PC-3 (cell line): ENCODE measurements at regions not wholly inside any gene's neighbourhood (a gene's known extent, or its start where the extent isn't known, plus 50 kb on each side); places are given as distances from the start of the nearest gene placed in this dataset.

ENCODE experiments used
- ATAC-seq: fragments of 200-7000 bp; cut with Tn5 transposase; 2 replicates; pipeline ENCODE4 v1.9.1; 2020; ENCODE audit warnings: mild to moderate bottlenecking, moderate library complexity
- BruUV-seq: library from RNA; stranded (reverse); fragments of 400-500 nt; replicated peaks from 2 replicates; lab custom pipeline; 2021; lab: Mats Ljungman, UMichigan
- CTCF ChIA-PET: fragments of 300-600 bp; sonication (Branson Sonifier 250); formaldehyde crosslinking; loops from one replicate; lab custom pipeline; 2022; ENCODE audit warnings: antibody characterized with exemption; lab: Charles Lee
- POLR2A ChIA-PET: fragments of 300-600 bp; sonication (Branson Sonifier 250); formaldehyde crosslinking; loops from one replicate; lab custom pipeline; 2022; ENCODE audit warnings: antibody characterized with exemption; ENCODE audit not compliant: unreplicated experiment; lab: Charles Lee
- DNase-seq: peaks from one replicate; pipeline ENCODE4 v3.0.0-alpha.2; 2015
- H2AFZ ChIP-seq: fragments of 300-600 bp; sonication (generic); 2 replicates; pipeline ENCODE4 v1.6.0; 2016; ENCODE audit warnings: antibody characterized with exemption, low read length
- H3F3A ChIP-seq: fragments of 300-600 bp; sonication (generic); one replicate; pipeline ENCODE4 v1.6.0; 2017; ENCODE audit warnings: antibody characterized with exemption, low read length, control low read depth, mild to moderate bottlenecking; ENCODE audit not compliant: unreplicated experiment
- H3K27ac ChIP-seq: fragments of 300-600 bp; sonication (generic); 2 replicates; pipeline ENCODE4 v1.5.1; 2016; ENCODE audit warnings: mild to moderate bottlenecking, low read length
- H3K27me3 ChIP-seq: fragments of 300-600 bp; sonication (generic); 2 replicates; pipeline ENCODE4 v1.6.1; 2016; ENCODE audit warnings: low read length, mixed read lengths
- H3K36me3 ChIP-seq: fragments of 300-600 bp; sonication (generic); 2 replicates; pipeline ENCODE4 v1.6.1; 2016; ENCODE audit warnings: low read depth, mixed run types, low read length, mixed read lengths
- H3K4me1 ChIP-seq: fragments of 300-600 bp; sonication (generic); 2 replicates; pipeline ENCODE4 v1.5.1; 2016; ENCODE audit warnings: low read length; ENCODE audit not compliant: insufficient read depth
- H3K4me2 ChIP-seq: fragments of 300-600 bp; sonication (generic); 2 replicates; pipeline ENCODE4 v1.6.0; 2016; ENCODE audit warnings: low read length
- H3K4me3 ChIP-seq: fragments of 300-600 bp; sonication (generic); 2 replicates; pipeline ENCODE4 v1.5.1; 2016; ENCODE audit warnings: mild to moderate bottlenecking, low read length, mixed read lengths
- H3K79me2 ChIP-seq: fragments of 300-600 bp; sonication (generic); 2 replicates; pipeline ENCODE4 v1.6.1; 2017; ENCODE audit warnings: low read length, mixed read lengths
- H3K9ac ChIP-seq: fragments of 300-600 bp; sonication (generic); 2 replicates; pipeline ENCODE4 v1.6.0; 2016; ENCODE audit warnings: mild to moderate bottlenecking, low read length
- H3K9me2 ChIP-seq: fragments of 300-600 bp; sonication (generic); replicated peaks from 2 replicates; pipeline ENCODE4 v1.6.1; 2016; ENCODE audit warnings: mixed run types, low read length, mixed read lengths
- H3K9me3 ChIP-seq: fragments of 300-600 bp; sonication (generic); 2 replicates; pipeline ENCODE4 v1.6.1; 2016; ENCODE audit warnings: low read length, mixed read lengths
- H4K20me1 ChIP-seq: fragments of 300-600 bp; sonication (generic); 2 replicates; pipeline ENCODE4 v1.6.1; 2016; ENCODE audit warnings: low read length, mixed read lengths
- EZH2 ChIP-seq: fragments of 300-600 bp; sonication (generic); IDR thresholded peaks from one replicate; pipeline ENCODE4 v1.6.1; 2017; ENCODE audit warnings: antibody characterized with exemption, mild to moderate bottlenecking, low read length; ENCODE audit not compliant: unreplicated experiment
- EZH2phosphoT487 ChIP-seq: fragments of 300-600 bp; sonication (generic); IDR thresholded peaks from 2 replicates; pipeline ENCODE4 v1.6.1; 2018; ENCODE audit warnings: mild to moderate bottlenecking, antibody characterized with exemption, low read length, borderline replicate concordance
- intact Hi-C: fragments of 100-400 bp; cut with micrococcal nuclease; formaldehyde crosslinking; loops from 2 replicates; pipeline ENCODE4 v1.9.0; 2023
- TF ChIP-seq, protein P1 (sequence below): fragments of 300-600 bp; sonication (generic); conservative IDR thresholded peaks from 2 replicates; pipeline ENCODE4 v1.5.1; 2017; ENCODE audit warnings: antibody characterized with exemption, low read depth, mild to moderate bottlenecking, low read length

DNA sequence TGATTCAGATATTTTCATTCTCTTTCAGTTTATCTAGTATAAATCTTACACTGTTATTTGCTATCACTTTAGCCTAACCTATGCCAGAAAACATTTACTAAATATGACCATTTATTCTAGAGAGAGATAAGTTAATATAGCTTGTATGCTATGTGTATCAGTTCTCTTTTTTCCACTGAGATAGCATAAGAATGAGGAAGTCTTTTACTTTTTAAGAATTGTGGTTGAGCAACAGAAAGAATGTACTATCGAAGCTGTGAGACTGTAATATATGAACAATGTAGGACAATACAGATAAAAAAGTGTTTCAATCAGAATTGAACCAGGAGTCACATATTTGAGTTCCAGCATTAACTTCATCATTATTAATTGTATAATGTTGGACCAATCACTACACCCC lies 479.9 kb upstream of the PLXNA2 start:
- CTCF ChIA-PET, result no interaction called here
- DNase-seq (no peak), ATAC-seq (no peak)
- Histone ChIP-seq H3K27ac (no peak overlapping the region), H3K4me3 (no peak overlapping the region), H3F3A (no peaks in the 10 kb centered on the region), H3K9me2 (no peaks in the 10 kb centered on the region), H2AFZ (no peak overlapping the region), H3K9ac (no peak overlapping the region), H3K4me2 (no peak overlapping the region), H3K9me3 (peaks cover 19% of the 10 kb centered on the region), H3K36me3 (0 out of 2 replicates have a peak, but pooled peaks cover 6% of the 10 kb centered on the region), H3K4me1 (no peaks in the 10 kb centered on the region), H3K79me2 (no peaks in the 10 kb centered on the region), H4K20me1 (no peaks in the 10 kb centered on the region), H3K27me3 (no peaks in the 10 kb centered on the region)
- POLR2A ChIA-PET, result no interaction called here
- TF ChIP-seq, protein P1, sequence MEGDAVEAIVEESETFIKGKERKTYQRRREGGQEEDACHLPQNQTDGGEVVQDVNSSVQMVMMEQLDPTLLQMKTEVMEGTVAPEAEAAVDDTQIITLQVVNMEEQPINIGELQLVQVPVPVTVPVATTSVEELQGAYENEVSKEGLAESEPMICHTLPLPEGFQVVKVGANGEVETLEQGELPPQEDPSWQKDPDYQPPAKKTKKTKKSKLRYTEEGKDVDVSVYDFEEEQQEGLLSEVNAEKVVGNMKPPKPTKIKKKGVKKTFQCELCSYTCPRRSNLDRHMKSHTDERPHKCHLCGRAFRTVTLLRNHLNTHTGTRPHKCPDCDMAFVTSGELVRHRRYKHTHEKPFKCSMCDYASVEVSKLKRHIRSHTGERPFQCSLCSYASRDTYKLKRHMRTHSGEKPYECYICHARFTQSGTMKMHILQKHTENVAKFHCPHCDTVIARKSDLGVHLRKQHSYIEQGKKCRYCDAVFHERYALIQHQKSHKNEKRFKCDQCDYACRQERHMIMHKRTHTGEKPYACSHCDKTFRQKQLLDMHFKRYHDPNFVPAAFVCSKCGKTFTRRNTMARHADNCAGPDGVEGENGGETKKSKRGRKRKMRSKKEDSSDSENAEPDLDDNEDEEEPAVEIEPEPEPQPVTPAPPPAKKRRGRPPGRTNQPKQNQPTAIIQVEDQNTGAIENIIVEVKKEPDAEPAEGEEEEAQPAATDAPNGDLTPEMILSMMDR, result no peak
- no peak for TF ChIP-seq EZH2phosphoT487
- no peak for TF ChIP-seq EZH2
- intact Hi-C loops, result no loop called here
- no TSS peak for BruUV-seq

GRCh38 chr1:208728815-208729214 lies 484.6 kb upstream of the PLXNA2 start:
- ATAC-seq, result no peak
- CTCF ChIA-PET, result no interaction called here
- BruUV-seq, result no TSS peak

More at GRCh38 chr1:208728815-208729214, 484.6 kb upstream of the PLXNA2 start:
- TF ChIP-seq, protein P1, result no peak
- no peak for TF ChIP-seq EZH2phosphoT487
- intact Hi-C loops, result no loop called here
- Histone ChIP-seq H4K20me1 (no peaks in the 10 kb centered on the region), H3K9me3 (0 out of 2 replicates have a peak, but pooled peaks cover 2% of the 10 kb centered on the region), H3F3A (no peaks in the 10 kb centered on the region), H3K36me3 (no peaks in the 10 kb centered on the region), H3K4me2 (no peak overlapping the region), H2AFZ (no peak overlapping the region), H3K9me2 (no peaks in the 10 kb centered on the region), H3K79me2 (no peaks in the 10 kb centered on the region), H3K4me1 (no peaks in the 10 kb centered on the region), H3K4me3 (no peak overlapping the region), H3K27me3 (no peaks in the 10 kb centered on the region), H3K27ac (no peak overlapping the region), H3K9ac (no peak overlapping the region)
- no peak for DNase-seq
- POLR2A ChIA-PET, result no interaction called here
